Neural progenitor cell (in vitro differentiated cells): ENCODE measurements at regions not wholly inside any gene's neighbourhood (a gene's known extent, or its start where the extent isn't known, plus 50 kb on each side); places are given as distances from the start of the nearest gene placed in this dataset.

Experiments
- DNase-seq: peaks from one replicate; pipeline ENCODE4 v3.0.0-alpha.2; 2016; ENCODE audit warnings: low spot score
- H2AFZ ChIP-seq: fragments of 200-600 bp; sonication (generic); replicated peaks from 2 replicates; pipeline ENCODE4 v1.6.1; 2016; ENCODE audit warnings: antibody characterized with exemption
- H3F3A ChIP-seq: fragments of 200-600 bp; sonication (generic); 2 replicates; pipeline ENCODE4 v1.6.1; 2016; ENCODE audit warnings: antibody characterized with exemption, low read depth
- H3K27ac ChIP-seq: fragments of 200-600 bp; sonication (generic); 2 replicates; pipeline ENCODE4 v1.5.1; 2016; ENCODE audit warnings: mild to moderate bottlenecking
- H3K27me3 ChIP-seq: fragments of 200-600 bp; sonication (generic); 2 replicates; pipeline ENCODE4 v1.6.1; 2016; ENCODE audit warnings: mild to moderate bottlenecking, moderate library complexity
- H3K36me3 ChIP-seq: fragments of 200-600 bp; sonication (generic); 2 replicates; pipeline ENCODE4 v1.5.1; 2016
- H3K4me1 ChIP-seq: fragments of 200-600 bp; sonication (generic); 2 replicates; pipeline ENCODE4 v1.6.1; 2016; ENCODE audit warnings: mixed run types
- H3K4me2 ChIP-seq: fragments of 200-600 bp; sonication (generic); 2 replicates; pipeline ENCODE4 v1.6.1; 2016
- H3K4me3 ChIP-seq: fragments of 200-600 bp; sonication (generic); 2 replicates; pipeline ENCODE4 v1.5.1; 2016
- H3K79me2 ChIP-seq: fragments of 200-600 bp; sonication (generic); 2 replicates; pipeline ENCODE4 v1.6.1; 2016; ENCODE audit warnings: low read depth
- H3K9ac ChIP-seq: fragments of 200-600 bp; sonication (generic); 2 replicates; pipeline ENCODE4 v1.6.1; 2016
- H3K9me3 ChIP-seq: fragments of 200-600 bp; sonication (generic); 2 replicates; pipeline ENCODE4 v1.5.1; 2016; ENCODE audit warnings: low read depth
- H4K20me1 ChIP-seq: fragments of 200-600 bp; sonication (generic); 2 replicates; pipeline ENCODE4 v1.6.1; 2016; ENCODE audit warnings: low read depth
- H3K27ac Mint-ChIP-seq: 3 replicates; pipeline ENCODE4 v1.8.0; 2021; ENCODE audit warnings: mixed read lengths
- H3K27me3 Mint-ChIP-seq: 2 replicates; pipeline ENCODE4 v1.8.0; 2022; ENCODE audit warnings: low read depth, mild to moderate bottlenecking, inconsistent platforms, moderate library complexity, mixed read lengths; ENCODE audit not compliant: insufficient read depth
- H3K36me3 Mint-ChIP-seq: 3 replicates; pipeline ENCODE4 v1.8.0; 2021; ENCODE audit warnings: mixed read lengths
- H3K4me1 Mint-ChIP-seq: 3 replicates; pipeline ENCODE4 v1.8.0; 2021; ENCODE audit warnings: mixed read lengths
- H3K4me3 Mint-ChIP-seq: 3 replicates; pipeline ENCODE4 v1.8.0; 2021; ENCODE audit warnings: mild to moderate bottlenecking, moderate library complexity, mixed read lengths
- H3K9me3 Mint-ChIP-seq: 3 replicates; pipeline ENCODE4 v1.8.0; 2020; ENCODE audit warnings: mixed read lengths
- CTCF ChIP-seq: fragments of 200-600 bp; sonication (generic); IDR thresholded peaks from 2 replicates; pipeline ENCODE4 v1.5.1; 2017; ENCODE audit warnings: antibody characterized with exemption, mild to moderate bottlenecking
- EZH2 ChIP-seq: fragments of 200-600 bp; sonication (generic); IDR thresholded peaks from 2 replicates; pipeline ENCODE4 v1.6.1; 2017; ENCODE audit warnings: antibody characterized with exemption, mild to moderate bottlenecking, moderate library complexity
- EZH2phosphoT487 ChIP-seq: fragments of 200-600 bp; sonication (generic); IDR thresholded peaks from 2 replicates; pipeline ENCODE4 v1.6.1; 2017; ENCODE audit warnings: antibody characterized with exemption

GRCh38 chr21:39012326-39013230 is 170.7 kb downstream of the PSMG1 start:
- Histone ChIP-seq H3K27me3 (no peaks in the 10 kb centered on the region), H3F3A (no peaks in the 10 kb centered on the region), H3K79me2 (no peaks in the 10 kb centered on the region), H3K4me3 (no peak overlapping the region), H3K9me3 (no peaks in the 10 kb centered on the region), H3K27ac (no peak overlapping the region), H3K4me1 (no peaks in the 10 kb centered on the region), H3K36me3 (no peaks in the 10 kb centered on the region), H3K9ac (no peak overlapping the region), H3K4me2 (no peak overlapping the region), H4K20me1 (no peaks in the 10 kb centered on the region), H2AFZ (no peak overlapping the region)
- H3K27me3 Mint-ChIP-seq = no peaks in the 10 kb centered on the region
- H3K4me1 Mint-ChIP-seq = peaks cover 12% of the 10 kb centered on the region
- H3K9me3 Mint-ChIP-seq = peaks cover 4% of the 10 kb centered on the region
- no peak for TF ChIP-seq EZH2phosphoT487
- no peak for TF ChIP-seq EZH2
- H3K4me3 Mint-ChIP-seq = no peak overlapping the region
- H3K36me3 Mint-ChIP-seq = no peaks in the 10 kb centered on the region
- DNase-seq = no peak
- no peak overlapping the region for H3K27ac Mint-ChIP-seq

GRCh38 chr21:39011911-39012310 is 171.3 kb downstream of the PSMG1 start:
- no peaks in the 10 kb centered on the region for H4K20me1 ChIP-seq
- H3K79me2 ChIP-seq = no peaks in the 10 kb centered on the region
- H3K4me3 ChIP-seq = no peak overlapping the region
- DNase-seq = no peak
- H3K27me3 ChIP-seq = no peaks in the 10 kb centered on the region
- H3K4me2 ChIP-seq = no peak overlapping the region
- H3K9me3 Mint-ChIP-seq = peaks cover 4% of the 10 kb centered on the region
- no peaks in the 10 kb centered on the region for H3K4me1 ChIP-seq
- H3K4me3 Mint-ChIP-seq = no peak overlapping the region
- no peak overlapping the region for H3K9ac ChIP-seq
- H3K36me3 Mint-ChIP-seq = no peaks in the 10 kb centered on the region
- no peaks in the 10 kb centered on the region for H3K36me3 ChIP-seq
- no peaks in the 10 kb centered on the region for H3K27me3 Mint-ChIP-seq
- peaks cover 16% of the 10 kb centered on the region for H3K4me1 Mint-ChIP-seq
- no peak overlapping the region for H3K27ac Mint-ChIP-seq
- no peak overlapping the region for H2AFZ ChIP-seq
- H3K27ac ChIP-seq = no peak overlapping the region
- H3F3A ChIP-seq = no peaks in the 10 kb centered on the region
- H3K9me3 ChIP-seq = no peaks in the 10 kb centered on the region
- TF ChIP-seq EZH2 (no peak), EZH2phosphoT487 (no peak)

GRCh38 chr21:39010629-39011404 is 172.4 kb downstream of the PSMG1 start:
- H3K9me3 ChIP-seq = no peaks in the 10 kb centered on the region
- H3K36me3 ChIP-seq = no peaks in the 10 kb centered on the region
- no peaks in the 10 kb centered on the region for H4K20me1 ChIP-seq
- H3K4me2 ChIP-seq = no peak overlapping the region
- H3K27me3 ChIP-seq = no peaks in the 10 kb centered on the region
- Mint-ChIP-seq H3K27me3 (no peaks in the 10 kb centered on the region), H3K27ac (no peak overlapping the region), H3K4me1 (peaks cover 18% of the 10 kb centered on the region), H3K36me3 (no peaks in the 10 kb centered on the region), H3K4me3 (no peak overlapping the region), H3K9me3 (peaks cover 6% of the 10 kb centered on the region)
- H3K27ac ChIP-seq = no peak overlapping the region
- no peak overlapping the region for H2AFZ ChIP-seq
- no peaks in the 10 kb centered on the region for H3K4me1 ChIP-seq
- H3K79me2 ChIP-seq = no peaks in the 10 kb centered on the region
- H3K9ac ChIP-seq = no peak overlapping the region
- H3F3A ChIP-seq = no peaks in the 10 kb centered on the region
- DNase-seq = no peak
- TF ChIP-seq CTCF (no peak), EZH2 (no peak), EZH2phosphoT487 (no peak)
- H3K4me3 ChIP-seq = no peak overlapping the region

GRCh38 chr21:39009587-39010225 is 173.5 kb downstream of the PSMG1 start:
- no peak overlapping the region for H3K4me2 ChIP-seq
- no peak for DNase-seq
- H3K36me3 ChIP-seq = no peaks in the 10 kb centered on the region
- H3K9ac ChIP-seq = no peak overlapping the region
- H3K4me1 ChIP-seq = peaks cover 6% of the 10 kb centered on the region
- H4K20me1 ChIP-seq = no peaks in the 10 kb centered on the region
- no peak overlapping the region for H3K4me3 Mint-ChIP-seq
- H3K4me1 Mint-ChIP-seq = peaks cover 28% of the 10 kb centered on the region
- no peak overlapping the region for H3K4me3 ChIP-seq
- no peak overlapping the region for H3K27ac ChIP-seq
- no peaks in the 10 kb centered on the region for H3K36me3 Mint-ChIP-seq
- H3K27ac Mint-ChIP-seq = no peak overlapping the region
- H3F3A ChIP-seq = no peaks in the 10 kb centered on the region
- H3K79me2 ChIP-seq = no peaks in the 10 kb centered on the region
- H2AFZ ChIP-seq = no peak overlapping the region
- H3K9me3 ChIP-seq = no peaks in the 10 kb centered on the region
- H3K9me3 Mint-ChIP-seq = peaks cover 6% of the 10 kb centered on the region
- no peaks in the 10 kb centered on the region for H3K27me3 ChIP-seq
- no peak for TF ChIP-seq EZH2
- H3K27me3 Mint-ChIP-seq = peaks cover 3% of the 10 kb centered on the region
